Colonic mucosa (tissue), 4 donors: ENCODE measurements at regions not wholly inside any gene's neighbourhood (a gene's known extent, or its start where the extent isn't known, plus 50 kb on each side); places are given as distances from the start of the nearest gene placed in this dataset.

Experiments
- DNase-seq: peaks from one replicate; pipeline ENCODE4 v3.0.0-alpha.2; 2020
- H3K27ac ChIP-seq: fragments of 200-600 bp; one replicate; pipeline ENCODE4 v1.8.0; 2021
- H3K27me3 ChIP-seq: fragments of 200-600 bp; one replicate; pipeline ENCODE4 v1.8.0; 2021
- H3K36me3 ChIP-seq: fragments of 200-600 bp; one replicate; pipeline ENCODE4 v1.8.0; 2021
- H3K4me1 ChIP-seq: fragments of 200-600 bp; one replicate; pipeline ENCODE4 v1.8.0; 2021; ENCODE audit warnings: mild to moderate bottlenecking
- H3K4me3 ChIP-seq: fragments of 200-600 bp; one replicate; pipeline ENCODE4 v1.8.0; 2021
- H3K9ac ChIP-seq, 2 donors: one replicate each; pipeline ENCODE4 v1.7.0; 2013; ENCODE audit warnings: control low read depth in 2 of 2, low read depth in 2 of 2, low read length in 2 of 2
- H3K9me3 ChIP-seq: fragments of 200-600 bp; one replicate; pipeline ENCODE4 v1.8.0; 2021
- CTCF ChIP-seq: fragments of 200-600 bp; IDR thresholded peaks from one replicate; pipeline ENCODE4 v1.8.0; 2022; ENCODE audit warnings: antibody characterized with exemption, mild to moderate bottlenecking
- intact Hi-C: fragments of 100-400 bp; cut with DNase I; formaldehyde crosslinking; loops from one replicate; pipeline ENCODE4 v1.14.1; 2022
- donor health status: healthy.
- donor health status: DM: no; HTN: no; CAD: no.
- donor health status: DM: no; HTN: no; CAD: no.

GRCh38 chr2:138218397-138218796 is 254.1 kb downstream of the HNMT start:
- Histone ChIP-seq H3K27ac (no peak overlapping the region), H3K36me3 (no peaks in the 10 kb centered on the region), H3K9ac (no peak overlapping the region), H3K4me1 (no peaks in the 10 kb centered on the region), H3K27me3 (no peaks in the 10 kb centered on the region), H3K9me3 (no peaks in the 10 kb centered on the region), H3K4me3 (no peak overlapping the region)
- no peak for DNase-seq
- intact Hi-C loops = no loop called here
- no peak for TF ChIP-seq CTCF

GRCh38 chr2:138219961-138220360 is 255.7 kb downstream of the HNMT start:
- no peak overlapping the region for H3K27ac ChIP-seq
- no peak for DNase-seq
- no peaks in the 10 kb centered on the region for H3K36me3 ChIP-seq
- no peak overlapping the region for H3K4me3 ChIP-seq
- intact Hi-C loops = no loop called here
- H3K9me3 ChIP-seq = no peaks in the 10 kb centered on the region
- H3K4me1 ChIP-seq = no peaks in the 10 kb centered on the region
- H3K27me3 ChIP-seq = no peaks in the 10 kb centered on the region
- no peak overlapping the region for H3K9ac ChIP-seq
- TF ChIP-seq CTCF = no peak

- no peaks in the 10 kb centered on the region for H3K36me3 ChIP-seq
- TF ChIP-seq CTCF = no peak
- intact Hi-C loops = no loop called here
- H3K4me3 ChIP-seq = no peak overlapping the region
- H3K27ac ChIP-seq = no peak overlapping the region
- H3K9me3 ChIP-seq = no peaks in the 10 kb centered on the region
- no peaks in the 10 kb centered on the region for H3K27me3 ChIP-seq
- no peak for DNase-seq
- no peak overlapping the region for H3K9ac ChIP-seq
- H3K4me1 ChIP-seq = no peaks in the 10 kb centered on the region
Measured at GRCh38 chr2:138221358-138221757, 257.1 kb downstream of the HNMT start.

GRCh38 chr2:138223319-138223718 is 259.0 kb downstream of the HNMT start:
- Histone ChIP-seq H3K9me3 (no peaks in the 10 kb centered on the region), H3K27me3 (no peaks in the 10 kb centered on the region), H3K4me1 (no peaks in the 10 kb centered on the region), H3K36me3 (no peaks in the 10 kb centered on the region), H3K27ac (no peak overlapping the region), H3K4me3 (no peak overlapping the region), H3K9ac (no peak overlapping the region)
- no peak for TF ChIP-seq CTCF
- no peak for DNase-seq
- intact Hi-C loops = no loop called here

GRCh38 chr2:138227195-138227594 is 262.9 kb downstream of the HNMT start:
- no peak overlapping the region for H3K27ac ChIP-seq
- intact Hi-C loops = no loop called here
- H3K27me3 ChIP-seq = no peaks in the 10 kb centered on the region
- TF ChIP-seq CTCF = no peak
- H3K4me1 ChIP-seq = no peaks in the 10 kb centered on the region
- no peak overlapping the region for H3K9ac ChIP-seq
- H3K9me3 ChIP-seq = no peaks in the 10 kb centered on the region
- H3K36me3 ChIP-seq = no peaks in the 10 kb centered on the region
- DNase-seq = no peak
- no peak overlapping the region for H3K4me3 ChIP-seq

- H3K9ac ChIP-seq = no peak overlapping the region
- TF ChIP-seq CTCF = no peak
- DNase-seq = no peak
Measured at GRCh38 chr2:138228101-138228500, 263.8 kb downstream of the HNMT start.

More at GRCh38 chr2:138228101-138228500, 263.8 kb downstream of the HNMT start:
- intact Hi-C loops = no loop called here
- no peaks in the 10 kb centered on the region for H3K36me3 ChIP-seq
- no peak overlapping the region for H3K4me3 ChIP-seq
- no peak overlapping the region for H3K27ac ChIP-seq
- H3K9me3 ChIP-seq = no peaks in the 10 kb centered on the region
- H3K4me1 ChIP-seq = no peaks in the 10 kb centered on the region
- no peaks in the 10 kb centered on the region for H3K27me3 ChIP-seq
